ENCODE measurements at regions not wholly inside any gene's neighbourhood (a gene's known extent, or its start where the extent isn't known, plus 50 kb on each side); places are given as distances from the start of the nearest gene placed in this dataset.

DNA sequence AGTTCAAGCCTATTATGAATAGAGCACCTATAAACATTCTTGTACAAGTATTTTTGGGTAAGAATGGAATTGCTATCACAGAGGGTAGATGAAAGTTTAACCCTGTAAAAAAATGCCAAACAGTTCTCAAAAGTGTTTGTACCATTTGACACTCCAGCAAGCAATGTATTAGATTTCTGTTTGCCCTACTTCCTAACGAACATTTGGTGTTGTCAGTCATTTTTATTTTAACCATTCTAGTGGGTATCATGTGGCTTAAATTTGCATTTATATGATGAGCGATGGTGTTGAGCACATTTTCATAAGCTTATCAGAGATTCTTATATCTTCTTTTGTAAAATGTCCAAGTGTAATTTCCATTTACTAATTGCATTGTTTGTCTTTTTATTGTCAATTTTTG lies 608.2 kb upstream of the ACVR2A start:
- Histone ChIP-seq H3K36me3 (no peaks in the 10 kb centered on the region), H3K9ac (no peak overlapping the region), H3K9me3 (replicated peaks in 1 of 11) (0 out of 22 replicates have a peak, but pooled peaks cover 0 to 7% (median 0%) of the 10 kb centered on the region in 11 experiments), H3K27ac (no peak overlapping the region), H3K4me2 (no peak overlapping the region), H3K4me3 (no peak overlapping the region), H3K27me3 (no peaks in the 10 kb centered on the region), H3K4me1 (no peaks in the 10 kb centered on the region; a peak in 1 of 20 replicates), H4K20me1 (no peaks in the 10 kb centered on the region)
- TF ChIP-seq Cebpa-rat (IDR thresholded peaks at IDR 0.05): no peak

- Histone ChIP-seq H4K20me1 (no peaks in the 10 kb centered on the region), H3K27me3 (no peaks in the 10 kb centered on the region), H3K36me3 (no peaks in the 10 kb centered on the region), H3K9ac (no peak overlapping the region), H3K4me1 (no peaks in the 10 kb centered on the region; a peak in 1 of 20 replicates), H3K4me3 (no peak overlapping the region), H3K4me2 (no peak overlapping the region), H3K27ac (no peak overlapping the region), H3K9me3 (replicated peaks in 1 of 11) (no peaks in the 10 kb centered on the region)
- no peak for TF ChIP-seq Cebpa-rat (IDR thresholded peaks at IDR 0.05)
Observed at GRCh38 chr2:147232225-147232669, 612.6 kb upstream of the ACVR2A start.

- no peak overlapping the region for H3K4me3 ChIP-seq
- no peaks in the 10 kb centered on the region for H3K27me3 ChIP-seq
- no peak for TF ChIP-seq Cebpa-rat (IDR thresholded peaks at IDR 0.05)
- H3K4me1 ChIP-seq: no peaks in the 10 kb centered on the region; a peak in 1 of 20 replicates
- H4K20me1 ChIP-seq: no peaks in the 10 kb centered on the region
- no peak overlapping the region for H3K9ac ChIP-seq
- H3K27ac ChIP-seq: no peak overlapping the region
- no peak overlapping the region for H3K4me2 ChIP-seq
- no peaks in the 10 kb centered on the region for H3K36me3 ChIP-seq
- no peaks in the 10 kb centered on the region for H3K9me3 ChIP-seq (replicated peaks in 1 of 11)
Observed at GRCh38 chr2:147231607-147232006, 613.2 kb upstream of the ACVR2A start.

GRCh38 chr2:147231081-147231480 lies 613.7 kb upstream of the ACVR2A start:
- H3K4me1 ChIP-seq: no peaks in the 10 kb centered on the region; a peak in 1 of 20 replicates
- H3K4me3 ChIP-seq: no peak overlapping the region
- no peak overlapping the region for H3K9ac ChIP-seq
- no peaks in the 10 kb centered on the region for H3K27me3 ChIP-seq
- no peaks in the 10 kb centered on the region for H4K20me1 ChIP-seq
- TF ChIP-seq Cebpa-rat (IDR thresholded peaks at IDR 0.05): no peak
- H3K4me2 ChIP-seq: no peak overlapping the region
- no peaks in the 10 kb centered on the region for H3K9me3 ChIP-seq (replicated peaks in 1 of 11)
- H3K27ac ChIP-seq: no peak overlapping the region
- H3K36me3 ChIP-seq: no peaks in the 10 kb centered on the region

DNA sequence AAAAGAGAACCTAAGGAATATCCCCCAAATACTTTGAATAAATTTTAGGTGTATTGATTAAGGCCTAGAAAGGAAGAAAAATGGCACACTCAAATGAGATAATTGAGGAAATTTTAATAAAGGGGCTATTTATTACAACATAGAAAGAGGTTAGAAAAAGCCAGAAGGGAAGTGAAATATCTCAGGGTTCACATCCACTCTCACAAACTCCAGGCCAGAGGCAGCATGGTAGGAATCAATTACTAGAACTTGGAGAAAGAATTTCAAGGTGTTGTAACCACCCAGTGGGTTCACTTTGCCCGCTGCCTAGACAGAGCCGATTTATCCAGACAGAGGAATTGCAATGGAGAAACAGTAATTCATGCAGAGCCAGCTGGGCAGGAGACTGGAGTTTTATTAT lies 617.5 kb upstream of the ACVR2A start:
- H3K4me3 ChIP-seq: no peak overlapping the region
- H3K9me3 ChIP-seq (replicated peaks in 1 of 11): no peaks in the 10 kb centered on the region
- H3K4me1 ChIP-seq: no peaks in the 10 kb centered on the region; a peak in 1 of 20 replicates
- no peaks in the 10 kb centered on the region for H3K36me3 ChIP-seq
- H3K27ac ChIP-seq: no peak overlapping the region
- H4K20me1 ChIP-seq: no peaks in the 10 kb centered on the region
- no peak overlapping the region for H3K4me2 ChIP-seq
- TF ChIP-seq Cebpa-rat (IDR thresholded peaks at IDR 0.05): no peak
- no peaks in the 10 kb centered on the region for H3K27me3 ChIP-seq
- no peak overlapping the region for H3K9ac ChIP-seq

- TF ChIP-seq Cebpa-rat (IDR thresholded peaks at IDR 0.05): no peak
- Histone ChIP-seq H3K27me3 (no peaks in the 10 kb centered on the region), H3K4me2 (no peak overlapping the region), H3K4me3 (no peak overlapping the region), H4K20me1 (no peaks in the 10 kb centered on the region), H3K9ac (no peak overlapping the region), H3K4me1 (no peaks in the 10 kb centered on the region), H3K36me3 (no peaks in the 10 kb centered on the region), H3K9me3 (replicated peaks in 1 of 11) (peaks cover 0 to 18% (median 10%) of the 10 kb centered on the region in 11 experiments; a peak in 11 of 22 replicates), H3K27ac (no peak overlapping the region)
Observed at GRCh38 chr2:147224070-147224469, 620.8 kb upstream of the ACVR2A start.

DNA sequence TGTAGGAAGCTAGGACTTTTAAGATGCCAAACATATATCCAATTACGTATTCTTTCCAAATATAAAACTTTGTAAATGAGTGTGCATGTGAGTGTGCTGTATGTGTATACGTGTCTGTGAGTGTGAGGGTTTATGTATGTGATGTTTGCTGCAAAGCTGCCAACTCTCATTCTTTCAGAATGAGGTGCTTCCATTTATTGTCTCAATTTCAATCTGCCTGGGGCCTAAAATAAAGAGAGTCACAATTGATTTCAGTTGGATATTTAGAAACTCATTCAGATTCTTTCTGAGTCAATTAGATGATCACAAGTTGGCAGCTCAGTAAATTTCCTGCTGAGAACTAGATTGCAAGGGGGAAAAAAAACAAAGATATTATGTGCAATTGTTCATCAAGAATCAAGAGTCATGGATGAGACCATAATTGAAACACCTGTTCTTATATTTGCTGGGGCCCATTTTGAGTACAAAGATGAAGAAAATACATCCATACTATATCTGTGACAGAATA lies 621.2 kb upstream of the ACVR2A start:
- H3K9me3 ChIP-seq (replicated peaks in 1 of 11): peaks cover 0 to 20% (median 11%) of the 10 kb centered on the region in 11 experiments; a peak in 11 of 22 replicates
- no peak overlapping the region for H3K4me3 ChIP-seq
- H3K27me3 ChIP-seq: no peaks in the 10 kb centered on the region
- H3K9ac ChIP-seq: no peak overlapping the region
- H3K4me2 ChIP-seq: no peak overlapping the region
- H3K36me3 ChIP-seq: no peaks in the 10 kb centered on the region
- H4K20me1 ChIP-seq: no peaks in the 10 kb centered on the region
- no peaks in the 10 kb centered on the region for H3K4me1 ChIP-seq
- no peak overlapping the region for H3K27ac ChIP-seq
- no peak for TF ChIP-seq Cebpa-rat (IDR thresholded peaks at IDR 0.05)

DNA sequence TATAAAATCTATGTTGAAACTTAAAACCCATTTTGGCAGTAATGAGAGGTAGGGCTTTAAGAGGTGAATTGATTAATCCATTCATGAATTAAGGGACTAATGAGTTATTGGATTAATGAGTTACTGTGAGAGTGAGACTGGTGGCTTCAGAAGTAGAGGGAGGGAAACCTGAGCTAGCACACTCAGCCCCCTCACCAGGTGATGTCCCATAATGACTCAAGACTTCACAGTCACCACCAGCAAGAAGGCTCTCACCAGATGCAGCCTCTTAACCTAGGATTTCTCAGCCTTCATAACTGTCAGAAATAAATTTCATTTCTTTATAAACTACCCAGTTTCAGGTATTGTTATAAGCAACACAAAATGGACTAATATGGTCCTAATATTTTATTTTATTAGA lies 621.7 kb upstream of the ACVR2A start:
- no peak overlapping the region for H3K27ac ChIP-seq
- no peak overlapping the region for H3K4me2 ChIP-seq
- no peak overlapping the region for H3K4me3 ChIP-seq
- H3K9me3 ChIP-seq (replicated peaks in 1 of 11): peaks cover 0 to 23% (median 11%) of the 10 kb centered on the region in 11 experiments; a peak in 11 of 22 replicates
- H4K20me1 ChIP-seq: no peaks in the 10 kb centered on the region
- no peaks in the 10 kb centered on the region for H3K36me3 ChIP-seq
- no peak overlapping the region for H3K9ac ChIP-seq
- no peaks in the 10 kb centered on the region for H3K4me1 ChIP-seq
- TF ChIP-seq Cebpa-rat (IDR thresholded peaks at IDR 0.05): no peak
- H3K27me3 ChIP-seq: no peaks in the 10 kb centered on the region

- no peaks in the 10 kb centered on the region for H3K27me3 ChIP-seq
- no peak overlapping the region for H3K4me2 ChIP-seq
- H3K36me3 ChIP-seq: no peaks in the 10 kb centered on the region
- H3K4me1 ChIP-seq: no peaks in the 10 kb centered on the region
- no peak overlapping the region for H3K4me3 ChIP-seq
- peaks cover 0 to 26% (median 13%) of the 10 kb centered on the region in 11 experiments; a peak in 11 of 22 replicates for H3K9me3 ChIP-seq (replicated peaks in 1 of 11)
- no peak for TF ChIP-seq Cebpa-rat (IDR thresholded peaks at IDR 0.05)
- H3K27ac ChIP-seq: no peak overlapping the region
- no peak overlapping the region for H3K9ac ChIP-seq
- H4K20me1 ChIP-seq: no peaks in the 10 kb centered on the region
Observed at GRCh38 chr2:147222506-147222905, 622.3 kb upstream of the ACVR2A start.

DNA sequence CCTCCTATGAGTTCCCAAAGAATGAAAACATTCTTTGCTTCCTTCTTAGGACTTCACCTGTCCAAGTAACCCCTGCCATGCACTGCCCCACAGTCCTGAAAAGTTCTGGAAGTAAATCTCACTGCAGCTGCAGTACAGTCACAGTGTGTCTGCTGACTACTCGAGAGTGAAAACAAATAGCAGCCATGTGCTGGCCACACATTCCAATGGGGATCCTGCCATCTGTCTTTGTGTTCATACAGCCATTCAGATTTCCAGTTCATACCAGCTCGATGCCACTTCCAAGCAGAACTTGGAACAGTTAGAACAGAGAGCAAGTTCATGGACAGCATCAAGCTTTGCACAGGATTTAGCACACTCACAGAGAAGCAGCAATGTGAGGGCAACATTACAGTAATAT lies 629.9 kb upstream of the ACVR2A start:
- Histone ChIP-seq H3K4me2 (no peak overlapping the region), H4K20me1 (no peaks in the 10 kb centered on the region), H3K4me1 (no peaks in the 10 kb centered on the region; a peak in 1 of 20 replicates), H3K36me3 (no peaks in the 10 kb centered on the region), H3K9ac (no peak overlapping the region), H3K9me3 (replicated peaks in 1 of 11) (peaks cover 0 to 18% (median 9%) of the 10 kb centered on the region in 11 experiments; a peak in 10 of 22 replicates), H3K27me3 (no peaks in the 10 kb centered on the region), H3K27ac (no peak overlapping the region), H3K4me3 (no peak overlapping the region)
- no peak for TF ChIP-seq Cebpa-rat (IDR thresholded peaks at IDR 0.05)
